Nephron progenitor cell (in vitro differentiated cells): ENCODE measurements at regions not wholly inside any gene's neighbourhood (a gene's known extent, or its start where the extent isn't known, plus 50 kb on each side); places are given as distances from the start of the nearest gene placed in this dataset.

ENCODE experiments used
- DNase-seq: peaks from one replicate; pipeline ENCODE4 v3.0.0; 2021
- H3K27ac Mint-ChIP-seq: 2 replicates; pipeline ENCODE4 v1.8.0; 2021; ENCODE audit warnings: mild to moderate bottlenecking, moderate library complexity, mixed read lengths
- H3K27me3 Mint-ChIP-seq: 2 replicates; pipeline ENCODE4 v1.8.0; 2021; ENCODE audit warnings: mild to moderate bottlenecking, low read depth, mixed read lengths; ENCODE audit not compliant: poor library complexity
- H3K36me3 Mint-ChIP-seq: 2 replicates; pipeline ENCODE4 v1.8.0; 2021; ENCODE audit warnings: low read depth, mixed read lengths
- H3K4me1 Mint-ChIP-seq: 2 replicates; pipeline ENCODE4 v1.8.0; 2021; ENCODE audit warnings: mixed read lengths
- H3K4me3 Mint-ChIP-seq: 2 replicates; pipeline ENCODE4 v1.8.0; 2021; ENCODE audit warnings: mild to moderate bottlenecking, moderate library complexity, mixed read lengths
- H3K9me3 Mint-ChIP-seq: 2 replicates; pipeline ENCODE4 v1.8.0; 2021; ENCODE audit warnings: mild to moderate bottlenecking, moderate library complexity, mixed read lengths
- TF ChIP-seq, protein P1 (sequence below): fragments of 200-600 bp; sonication (generic); IDR thresholded peaks from 2 replicates; pipeline ENCODE4 v1.5.0; 2021; ENCODE audit warnings: antibody characterized with exemption

DNA sequence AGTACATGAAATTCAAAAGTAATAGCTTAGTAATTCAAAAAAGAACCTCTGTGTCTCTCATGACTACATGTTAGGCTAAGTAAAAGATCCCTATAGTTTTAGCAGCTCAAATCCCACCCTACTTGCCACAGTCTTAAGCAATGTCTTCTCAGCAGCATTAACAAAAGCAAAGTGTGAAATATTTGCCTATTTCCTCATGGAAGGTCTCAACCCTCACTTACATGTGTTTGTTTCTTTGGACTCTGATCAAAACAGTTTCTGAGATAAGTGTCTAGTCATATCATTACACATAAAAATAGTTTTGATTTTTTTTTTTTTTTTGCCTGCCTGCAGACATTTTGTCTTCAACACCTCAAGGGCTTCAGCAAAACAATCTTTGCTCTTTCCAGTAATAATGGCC, 310.5 kb downstream of the CETN3 start:
- H3K4me1 Mint-ChIP-seq = no peaks in the 10 kb centered on the region

DNA sequence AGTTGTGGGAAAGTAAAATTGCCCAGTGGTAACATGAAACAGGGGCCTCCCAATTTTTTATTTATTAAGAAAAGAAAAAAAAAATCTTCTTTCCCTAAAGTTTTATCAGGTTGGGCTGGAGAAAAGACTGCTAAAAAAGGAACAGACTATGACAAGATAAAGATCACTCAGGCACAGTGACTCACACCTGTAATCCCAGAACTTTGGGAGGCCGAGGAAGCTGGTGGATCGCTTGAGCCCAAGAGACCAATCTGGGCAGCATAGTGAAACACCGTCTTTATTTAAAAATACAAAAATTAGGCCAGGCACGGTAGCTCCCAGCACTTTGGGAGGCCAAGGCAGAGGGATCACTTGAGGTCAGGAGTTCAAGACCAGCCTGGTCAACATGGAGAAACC, 312.5 kb downstream of the CETN3 start:
- TF ChIP-seq, protein P1, sequence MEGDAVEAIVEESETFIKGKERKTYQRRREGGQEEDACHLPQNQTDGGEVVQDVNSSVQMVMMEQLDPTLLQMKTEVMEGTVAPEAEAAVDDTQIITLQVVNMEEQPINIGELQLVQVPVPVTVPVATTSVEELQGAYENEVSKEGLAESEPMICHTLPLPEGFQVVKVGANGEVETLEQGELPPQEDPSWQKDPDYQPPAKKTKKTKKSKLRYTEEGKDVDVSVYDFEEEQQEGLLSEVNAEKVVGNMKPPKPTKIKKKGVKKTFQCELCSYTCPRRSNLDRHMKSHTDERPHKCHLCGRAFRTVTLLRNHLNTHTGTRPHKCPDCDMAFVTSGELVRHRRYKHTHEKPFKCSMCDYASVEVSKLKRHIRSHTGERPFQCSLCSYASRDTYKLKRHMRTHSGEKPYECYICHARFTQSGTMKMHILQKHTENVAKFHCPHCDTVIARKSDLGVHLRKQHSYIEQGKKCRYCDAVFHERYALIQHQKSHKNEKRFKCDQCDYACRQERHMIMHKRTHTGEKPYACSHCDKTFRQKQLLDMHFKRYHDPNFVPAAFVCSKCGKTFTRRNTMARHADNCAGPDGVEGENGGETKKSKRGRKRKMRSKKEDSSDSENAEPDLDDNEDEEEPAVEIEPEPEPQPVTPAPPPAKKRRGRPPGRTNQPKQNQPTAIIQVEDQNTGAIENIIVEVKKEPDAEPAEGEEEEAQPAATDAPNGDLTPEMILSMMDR = no peak
- H3K36me3 Mint-ChIP-seq = no peaks in the 10 kb centered on the region
- no peak overlapping the region for H3K4me3 Mint-ChIP-seq
- H3K27me3 Mint-ChIP-seq = no peaks in the 10 kb centered on the region
- H3K27ac Mint-ChIP-seq = no peak overlapping the region
- no peak for DNase-seq
- no peaks in the 10 kb centered on the region for H3K9me3 Mint-ChIP-seq
- H3K4me1 Mint-ChIP-seq = no peaks in the 10 kb centered on the region

More for the DNA sequence above, 310.5 kb downstream of the CETN3 start:
- H3K9me3 Mint-ChIP-seq = peaks cover 8% of the 10 kb centered on the region
- no peak overlapping the region for H3K27ac Mint-ChIP-seq
- no peak overlapping the region for H3K4me3 Mint-ChIP-seq
- no peaks in the 10 kb centered on the region for H3K27me3 Mint-ChIP-seq
- TF ChIP-seq, protein P1 = no peak
- H3K36me3 Mint-ChIP-seq = no peaks in the 10 kb centered on the region
- no peak for DNase-seq

DNA sequence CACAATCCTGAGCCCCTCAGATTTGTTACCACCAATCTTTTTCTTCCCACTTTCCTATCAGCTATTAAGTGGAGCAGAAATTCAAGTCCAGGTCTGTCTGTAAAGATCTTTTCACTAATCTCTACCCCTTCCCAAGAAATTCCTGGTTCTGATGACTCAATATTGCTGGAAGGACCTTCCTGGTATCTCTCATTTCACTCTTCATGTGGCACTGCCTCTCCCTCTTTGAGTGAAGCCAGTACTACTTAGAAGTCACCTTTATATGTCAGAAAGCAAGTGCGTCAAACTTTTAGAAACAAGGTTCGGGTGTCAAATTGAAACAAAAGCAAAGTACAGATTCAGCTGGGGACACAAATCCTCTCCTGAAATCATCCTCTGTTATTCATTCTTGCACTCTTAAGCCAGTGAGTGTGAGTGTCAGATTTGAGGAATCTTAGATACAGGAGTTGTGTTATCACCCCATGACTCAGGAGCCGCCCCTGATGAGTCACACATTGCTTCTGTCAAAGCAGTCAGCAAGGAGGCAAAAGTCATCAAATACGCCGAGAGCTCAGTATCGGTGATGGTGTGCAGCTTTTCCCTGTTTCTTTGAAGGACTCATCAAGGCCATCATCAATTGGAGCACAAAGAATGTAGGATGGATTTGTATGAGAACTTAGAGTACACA, 313.0 kb downstream of the CETN3 start:
- TF ChIP-seq, protein P1 = no peak
- Mint-ChIP-seq H3K4me1 (no peaks in the 10 kb centered on the region), H3K4me3 (no peak overlapping the region), H3K9me3 (no peaks in the 10 kb centered on the region), H3K27ac (no peak overlapping the region), H3K36me3 (no peaks in the 10 kb centered on the region), H3K27me3 (no peaks in the 10 kb centered on the region)
- no peak for DNase-seq

DNA sequence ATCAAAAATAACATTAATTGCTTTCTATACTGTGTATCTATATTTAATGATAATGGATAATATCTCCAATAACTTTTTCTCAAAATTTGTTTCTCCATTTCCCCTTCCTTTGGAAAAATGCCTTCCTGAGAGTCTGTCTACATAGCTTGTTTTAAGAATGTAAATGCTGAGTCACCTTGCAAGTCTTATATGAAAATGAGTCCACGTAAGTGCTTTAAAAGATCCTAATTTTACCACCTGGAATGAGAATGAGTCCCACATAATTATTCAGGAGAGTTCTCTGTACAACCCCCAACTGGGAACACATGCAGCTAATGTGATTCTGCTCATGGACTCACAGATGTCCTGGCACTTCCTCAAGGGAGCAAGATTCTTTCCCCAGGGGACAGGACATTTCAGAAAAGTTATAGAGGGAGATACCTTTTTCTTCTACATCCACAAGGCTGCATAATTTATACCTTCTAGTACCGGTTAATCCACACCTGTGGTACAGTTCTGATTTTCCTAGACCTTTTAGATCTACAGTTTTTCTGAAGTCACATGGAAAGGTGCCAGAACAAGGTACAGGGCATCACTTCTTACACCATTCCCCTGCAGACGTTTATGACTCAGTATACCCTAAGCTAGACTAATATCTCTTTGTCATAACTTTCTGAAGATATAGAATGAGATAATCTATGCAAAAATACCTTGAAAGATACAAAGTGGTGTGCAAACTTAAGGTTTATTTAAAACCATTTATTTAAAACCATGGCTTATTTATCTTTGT, 314.1 kb downstream of the CETN3 start:
- Mint-ChIP-seq H3K4me3 (no peak overlapping the region), H3K27me3 (no peaks in the 10 kb centered on the region), H3K36me3 (no peaks in the 10 kb centered on the region), H3K4me1 (no peaks in the 10 kb centered on the region), H3K27ac (no peak overlapping the region), H3K9me3 (no peaks in the 10 kb centered on the region)
- no peak for DNase-seq
- TF ChIP-seq, protein P1 = no peak

DNA sequence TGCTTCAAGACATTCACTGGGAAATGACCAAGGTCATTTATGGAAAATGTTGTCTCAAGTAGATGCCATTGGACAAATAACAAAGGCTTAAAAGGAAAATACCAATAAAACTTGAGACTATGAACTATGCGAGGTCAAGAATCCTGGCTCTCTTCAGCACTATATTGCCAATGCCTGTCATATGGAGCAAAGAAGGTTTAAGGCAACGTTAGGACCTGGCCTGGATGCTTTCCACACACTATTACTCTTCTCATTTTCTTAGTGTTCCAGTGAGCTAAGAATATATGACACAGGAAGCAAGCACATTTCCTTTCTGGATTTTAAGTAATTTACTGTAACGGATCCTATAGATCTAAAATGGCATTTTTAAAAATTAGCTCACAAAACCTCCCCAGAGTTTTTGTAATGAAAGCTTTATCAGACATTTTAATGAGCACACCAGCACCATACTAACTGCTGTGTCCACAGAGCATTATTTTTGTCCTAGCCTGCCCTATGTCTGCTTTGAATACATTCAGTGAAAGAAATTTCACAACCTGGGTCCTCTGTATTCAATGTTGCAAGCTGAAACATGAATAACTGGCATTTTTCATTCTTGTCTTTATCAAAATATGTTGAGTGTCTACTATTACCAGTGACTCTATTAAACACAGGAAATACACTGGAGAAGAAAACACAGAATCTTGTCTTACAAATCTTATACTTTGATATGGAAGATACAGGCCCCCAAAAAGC, 315.6 kb downstream of the CETN3 start:
- H3K4me3 Mint-ChIP-seq = no peak overlapping the region
- H3K4me1 Mint-ChIP-seq = no peaks in the 10 kb centered on the region
- TF ChIP-seq, protein P1 = no peak
- H3K27me3 Mint-ChIP-seq = no peaks in the 10 kb centered on the region
- no peaks in the 10 kb centered on the region for H3K36me3 Mint-ChIP-seq
- no peak overlapping the region for H3K27ac Mint-ChIP-seq
- no peak for DNase-seq
- H3K9me3 Mint-ChIP-seq = peaks cover 8% of the 10 kb centered on the region
